NCI-H524 treated with DMSO at 0.1 percent for 48 hours (cell line): ENCODE measurements at regions not wholly inside any gene's neighbourhood (a gene's known extent, or its start where the extent isn't known, plus 50 kb on each side); places are given as distances from the start of the nearest gene placed in this dataset.
"Not testable (repeated sequence)": the region's sequence is repeated elsewhere in the genome, so short reads cannot be mapped to it uniquely, and the experiment has no call there.

ENCODE experiments used
- DNase-seq: peaks from one replicate; lab custom pipeline; 2025; lab: John Stamatoyannopoulos, UW

- DNase-seq = no peak
Observed at GRCh38 chr11:45384711-45385241, 98.6 kb upstream of the SYT13 start.

GRCh38 chr11:45384016-45384415, 97.9 kb upstream of the SYT13 start:
- no peak for DNase-seq

GRCh38 chr11:45383224-45383623, 97.1 kb upstream of the SYT13 start:
- DNase-seq = no peak

- no peak for DNase-seq
Observed at GRCh38 chr11:45382133-45382878, 96.2 kb upstream of the SYT13 start.

- peak; percentile 68 for DNase-seq
Observed at GRCh38 chr11:45379162-45379863, 93.2 kb upstream of the SYT13 start.

- no peak for DNase-seq
Observed at GRCh38 chr11:45378516-45378915, 92.4 kb upstream of the SYT13 start.

- no peak for DNase-seq
Observed at GRCh38 chr11:45374653-45375059, 88.5 kb upstream of the SYT13 start.

GRCh38 chr11:45374130-45374529, 88.0 kb upstream of the SYT13 start:
- no peak for DNase-seq

GRCh38 chr11:45373506-45374035, 87.4 kb upstream of the SYT13 start:
- DNase-seq = no peak

- not testable (repeated sequence) for DNase-seq
Observed at GRCh38 chr11:45372414-45372813, 86.3 kb upstream of the SYT13 start.

- peak; percentile 53 for DNase-seq
Observed at GRCh38 chr11:45371251-45372115, 85.3 kb upstream of the SYT13 start.

GRCh38 chr11:45369313-45369712, 83.2 kb upstream of the SYT13 start:
- DNase-seq = no peak

GRCh38 chr11:45368697-45369096, 82.6 kb upstream of the SYT13 start:
- no peak for DNase-seq

- no peak for DNase-seq
Observed at GRCh38 chr11:45366619-45367190, 80.6 kb upstream of the SYT13 start.

GRCh38 chr11:45365961-45366618, 79.9 kb upstream of the SYT13 start:
- no peak for DNase-seq

- DNase-seq = peak; percentile 65
Observed at GRCh38 chr11:45362636-45363035, 76.5 kb upstream of the SYT13 start.

- DNase-seq = no peak
Observed at GRCh38 chr11:45361551-45361950, 75.4 kb upstream of the SYT13 start.

GRCh38 chr11:45355706-45356041, 69.5 kb upstream of the SYT13 start:
- no peak for DNase-seq

- DNase-seq = peak; percentile 59
Observed at GRCh38 chr11:45354976-45355705, 69.0 kb upstream of the SYT13 start.

GRCh38 chr11:45348729-45349128, 62.6 kb upstream of the SYT13 start:
- DNase-seq = no peak
